H1 (cell line): ENCODE measurements at regions not wholly inside any gene's neighbourhood (a gene's known extent, or its start where the extent isn't known, plus 50 kb on each side); places are given as distances from the start of the nearest gene placed in this dataset.

Source experiments
- CTCF ChIA-PET: fragments of 300-600 bp; sonication (Branson Sonifier 250); formaldehyde crosslinking; loops from one replicate; lab custom pipeline; 2021; ENCODE audit not compliant: partially characterized antibody; lab: Charles Lee
- POLR2A ChIA-PET: fragments of 300-600 bp; sonication (Branson Sonifier 250); formaldehyde crosslinking; loops from one replicate; lab custom pipeline; 2021; ENCODE audit warnings: inconsistent platforms; ENCODE audit not compliant: partially characterized antibody; lab: Charles Lee
- DNase-seq, 2 experiments: peaks; one replicate each; pipeline versions ENCODE4 v3.0.0 to v3.0.0-alpha.2; 2010 to 2022; ENCODE audit warnings: low spot score in 2 of 2, low read depth in 1 of 2, mixed read lengths in 1 of 2
- FAIRE-seq: peaks from 2 replicates; lab custom pipeline; 2011; peaks lifted over from hg19 to GRCh38; lab: Jason Lieb, UNC
- H2AFZ ChIP-seq: 2 replicates; pipeline ENCODE4 v1.8.1; 2012; ENCODE audit warnings: low read length, inconsistent platforms
- H2AK5ac ChIP-seq: 2 replicates; pipeline ENCODE4 v1.6.1; 2013; ENCODE audit warnings: low read depth, low read length
- H2BK120ac ChIP-seq: replicated peaks from 2 replicates; pipeline ENCODE3; 2013; ENCODE audit warnings: low read depth, low read length, inconsistent platforms
- H2BK12ac ChIP-seq: 2 replicates; pipeline ENCODE4 v1.6.1; 2013; ENCODE audit warnings: low read depth, low read length
- H2BK15ac ChIP-seq: 2 replicates; pipeline ENCODE4 v1.6.1; 2013; ENCODE audit warnings: low read length
- H2BK20ac ChIP-seq: 2 replicates; pipeline ENCODE4 v1.6.1; 2013; ENCODE audit warnings: low read length
- H2BK5ac ChIP-seq: 2 replicates; pipeline ENCODE4 v1.6.1; 2013; ENCODE audit warnings: low read depth, low read length
- H3K14ac ChIP-seq: 2 replicates; pipeline ENCODE4 v1.6.1; 2013; ENCODE audit warnings: inconsistent platforms; ENCODE audit not compliant: insufficient read length
- H3K18ac ChIP-seq: 2 replicates; pipeline ENCODE4 v1.6.1; 2013; ENCODE audit warnings: low read length; ENCODE audit errors: extremely low read depth
- H3K23ac ChIP-seq: 2 replicates; pipeline ENCODE4 v1.6.1; 2013; ENCODE audit warnings: inconsistent platforms; ENCODE audit not compliant: insufficient read length
- H3K23me2 ChIP-seq: 2 replicates; pipeline ENCODE4 v1.6.1; 2013; ENCODE audit warnings: low read depth, low read length
- H3K27ac ChIP-seq: 2 replicates; pipeline ENCODE4 v1.6.1; 2011; ENCODE audit warnings: low read depth, low read length, inconsistent platforms
- H3K27me3 ChIP-seq, 4 experiments: replicated peaks in 1 of 4; 1 replicate in 1 of 4; 2 replicates in 3 of 4; pipeline versions ENCODE4 v1.6.1 to v1.8.1; 2011 to 2013; ENCODE audit warnings: low read length in 3 of 4, mild to moderate bottlenecking in 3 of 4, inconsistent platforms in 2 of 4, mixed read lengths in 2 of 4, moderate library complexity in 1 of 4; ENCODE audit not compliant: control insufficient read depth in 3 of 4, insufficient read depth in 3 of 4; ENCODE audit errors: extremely low read depth in 1 of 4
- H3K36me3 ChIP-seq, 4 experiments: 2 replicates each; pipeline versions ENCODE4 v1.6.1 to v1.8.1; 2011 to 2013; ENCODE audit warnings: mild to moderate bottlenecking in 4 of 4, low read length in 3 of 4, moderate library complexity in 2 of 4, control low read depth in 1 of 4, inconsistent platforms in 1 of 4; ENCODE audit not compliant: insufficient read depth in 4 of 4, control insufficient read depth in 2 of 4
- H3K4ac ChIP-seq: replicated peaks from 2 replicates; pipeline ENCODE3; 2013; ENCODE audit warnings: low read length, low read depth, mixed read lengths, inconsistent platforms; ENCODE audit not compliant: insufficient read length
- H3K4me1 ChIP-seq, 4 experiments: replicated peaks in 1 of 4; 1 replicate in 1 of 4; 2 replicates in 3 of 4; pipeline versions ENCODE4 v1.6.1 to v1.8.1; 2011 to 2013; ENCODE audit warnings: low read length in 3 of 4, inconsistent platforms in 2 of 4, mixed read lengths in 1 of 4; ENCODE audit not compliant: insufficient read depth in 4 of 4, control insufficient read depth in 3 of 4
- H3K4me2 ChIP-seq, 2 experiments: 2 replicates each; pipeline versions ENCODE4 v1.6.1 to v1.8.1; 2011 to 2013; ENCODE audit warnings: low read depth in 2 of 2, low read length in 2 of 2, control low read depth in 1 of 2, inconsistent platforms in 1 of 2, mild to moderate bottlenecking in 1 of 2; ENCODE audit not compliant: insufficient read depth in 1 of 2
- H3K4me3 ChIP-seq, 4 experiments: fragments of 200-600, 300-600 bp in 1 of 4; sonication (generic), shearing (Covaris generic), sonication (Bioruptor Twin) in 1 of 4; 2 replicates each; pipeline versions ENCODE4 v1.5.1 to v1.8.1; 2011 to 2016; ENCODE audit warnings: low read length in 4 of 4, low read depth in 3 of 4, control low read depth in 2 of 4, inconsistent platforms in 2 of 4, mild to moderate bottlenecking in 2 of 4, mixed read lengths in 1 of 4, moderate library complexity in 1 of 4; ENCODE audit not compliant: insufficient read depth in 2 of 4; ENCODE audit errors: extremely low read depth in 1 of 4
- H3K56ac ChIP-seq: replicated peaks from 2 replicates; pipeline ENCODE3; 2013; ENCODE audit warnings: low read depth, mild to moderate bottlenecking, mixed read lengths, low read length, inconsistent platforms; ENCODE audit not compliant: insufficient read length
- H3K79me1 ChIP-seq: 2 replicates; pipeline ENCODE4 v1.6.1; 2013; ENCODE audit warnings: low read depth, low read length, control low read depth
- H3K79me2 ChIP-seq, 2 experiments: 2 replicates each; pipeline versions ENCODE4 v1.6.1 to v1.8.1; 2012 to 2013; ENCODE audit warnings: low read length in 2 of 2, mild to moderate bottlenecking in 2 of 2, inconsistent platforms in 1 of 2; ENCODE audit not compliant: insufficient read depth in 2 of 2, control insufficient read depth in 1 of 2
- H3K9ac ChIP-seq, 4 experiments: replicated peaks in 1 of 4; 1 replicate in 1 of 4; 2 replicates in 3 of 4; pipeline versions ENCODE4 v1.6.1 to v1.8.1; 2011 to 2013; ENCODE audit warnings: low read depth in 3 of 4, low read length in 3 of 4, control low read depth in 2 of 4, mild to moderate bottlenecking in 2 of 4, moderate library complexity in 2 of 4, inconsistent platforms in 1 of 4; ENCODE audit errors: extremely low read depth in 1 of 4
- H3K9me3 ChIP-seq, 2 experiments: 2 replicates each; pipeline versions ENCODE4 v1.6.1 to v1.8.1; 2012 to 2013; ENCODE audit warnings: mild to moderate bottlenecking in 2 of 2, moderate library complexity in 2 of 2, control low read depth in 1 of 2, inconsistent platforms in 1 of 2, low read depth in 1 of 2, low read length in 1 of 2, mixed read lengths in 1 of 2; ENCODE audit not compliant: insufficient read depth in 2 of 2
- H4K20me1 ChIP-seq, 2 experiments: replicated peaks in 1 of 2; 2 replicates each; pipeline versions ENCODE3 to v1.8.1; 2011 to 2013; ENCODE audit warnings: inconsistent platforms in 2 of 2, low read length in 2 of 2, mild to moderate bottlenecking in 1 of 2; ENCODE audit not compliant: insufficient read depth in 2 of 2, control insufficient read depth in 1 of 2
- H4K5ac ChIP-seq: 2 replicates; pipeline ENCODE4 v1.6.1; 2013; ENCODE audit warnings: low read length, low read depth, mixed read lengths, inconsistent platforms; ENCODE audit not compliant: insufficient read length
- H4K8ac ChIP-seq: 2 replicates; pipeline ENCODE4 v1.8.0; 2013; ENCODE audit warnings: mild to moderate bottlenecking, moderate library complexity, low read length, inconsistent platforms; ENCODE audit not compliant: insufficient read depth; ENCODE audit errors: extremely low read depth
- H4K91ac ChIP-seq: replicated peaks from 2 replicates; pipeline ENCODE3; 2013; ENCODE audit warnings: low read length, mixed read lengths, inconsistent platforms; ENCODE audit not compliant: insufficient read length
- CBX5 ChIP-seq: fragments of 300-800, 300-1000 bp; sonication (generic); IDR thresholded peaks from 2 replicates; pipeline ENCODE4 v1.7.1; 2016; ENCODE audit warnings: antibody characterized with exemption, low read length, low read depth
- KDM4A ChIP-seq: IDR thresholded peaks from one replicate; pipeline ENCODE4 v1.7.1; 2012; ENCODE audit warnings: low read depth, mild to moderate bottlenecking, moderate library complexity, low read length, inconsistent platforms; ENCODE audit not compliant: severe bottlenecking
- PHF8 ChIP-seq: fragments of 200-600 bp; sonication (generic); conservative IDR thresholded peaks from 2 replicates; pipeline ENCODE4 v1.7.1; 2012; ENCODE audit warnings: low read depth, mild to moderate bottlenecking, inconsistent platforms, low read length, moderate library complexity
- POU5F1 ChIP-seq: IDR thresholded peaks from 2 replicates; pipeline ENCODE4 v1.6.1; 2011; ENCODE audit warnings: low read depth, mild to moderate bottlenecking, low read length, moderate library complexity
- WGBS, 2 experiments: shearing (Covaris generic) in 1 of 2; methylation state at CpG; one replicate each; pipeline versions ENCODE4 v1.1.6 to v1.1.7; 2013 to 2015; ENCODE audit warnings: low lambda C conversion rate in 2 of 2, mixed read lengths in 2 of 2, inconsistent platforms in 1 of 2, low coverage in 1 of 2, missing lambda C conversion rate in 1 of 2; ENCODE audit not compliant: insufficient replicate concordance in 2 of 2, insufficient coverage in 1 of 2, insufficient read length in 1 of 2; ENCODE audit errors: extremely low coverage in 1 of 2, missing lambda C conversion rate in 1 of 2; 5-methylcytosine and 5-hydroxymethylcytosine counted together
- TF ChIP-seq, protein P1 (sequence below): IDR thresholded peaks from 2 replicates; pipeline ENCODE4 v1.6.1; 2012; ENCODE audit warnings: low read length, inconsistent platforms

DNA sequence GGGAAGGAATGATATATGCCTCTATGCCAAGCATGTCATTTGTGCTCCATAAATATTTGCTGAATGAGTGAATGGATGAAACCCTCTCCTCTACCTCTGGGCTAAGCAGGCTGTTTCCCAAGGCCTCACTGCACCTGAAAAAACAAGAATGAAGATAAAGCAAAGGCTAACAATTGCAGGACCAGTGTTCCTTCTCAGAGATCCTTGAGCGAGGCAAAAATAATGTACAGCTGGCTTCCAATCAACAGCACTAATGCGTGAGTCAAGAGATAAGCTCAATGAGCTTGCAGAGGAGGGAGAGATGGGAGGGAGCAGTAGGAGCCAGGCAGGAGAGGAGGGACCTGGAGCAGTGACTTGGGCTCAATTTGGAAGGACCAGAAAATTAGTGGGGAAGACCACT, 144.5 kb upstream of the NFE2L3 start:
- Histone ChIP-seq H3K4me3 (no peak overlapping the region), H3K14ac (no peak overlapping the region), H2BK5ac (no peak overlapping the region), H2BK20ac (no peak overlapping the region), H2BK120ac (no peak overlapping the region), H4K8ac (no peak overlapping the region), H3K23ac (no peak overlapping the region), H3K27ac (no peak overlapping the region), H2BK15ac (no peak overlapping the region), H3K56ac (no peak overlapping the region), H4K20me1 (no peaks in the 10 kb centered on the region), H3K9me3 (peaks cover 20 to 26% of the 10 kb centered on the region in 2 experiments), H3K4me1 (no peaks in the 10 kb centered on the region), H3K27me3 (no peaks in the 10 kb centered on the region; a peak in 2 of 7 replicates), H2AFZ (no peak overlapping the region), H4K91ac (no peak overlapping the region), H3K4ac (no peak overlapping the region), H3K79me1 (no peaks in the 10 kb centered on the region), H4K5ac (no peak overlapping the region), H2BK12ac (no peak overlapping the region), H3K18ac (no peak overlapping the region), H3K4me2 (no peak overlapping the region), H3K23me2 (no peaks in the 10 kb centered on the region), H2AK5ac (no peak overlapping the region), H3K36me3 (peaks cover 0 to 4% (median 1%) of the 10 kb centered on the region in 4 experiments; a peak in 2 of 8 replicates), H3K9ac (no peak overlapping the region), H3K79me2 (no peaks in the 10 kb centered on the region)
- FAIRE-seq (no peak), DNase-seq (no peak)
- CTCF ChIA-PET, result no interaction called here
- POLR2A ChIA-PET, result interaction anchor here (0.6 kb wide), 1 partner anchor 15 kb away, joined by 4 read pairs; no protein-coding TSS in a partner anchor
- 100% methylated on average over 1 of the region's 2 CpGs; no CpG with 5 or more reads in 1 of the 2 experiments for WGBS, 2 experiments
- TF ChIP-seq KDM4A (no peak), CBX5 (no peak), POU5F1 (no peak), PHF8 (no peak)
- TF ChIP-seq, protein P1, sequence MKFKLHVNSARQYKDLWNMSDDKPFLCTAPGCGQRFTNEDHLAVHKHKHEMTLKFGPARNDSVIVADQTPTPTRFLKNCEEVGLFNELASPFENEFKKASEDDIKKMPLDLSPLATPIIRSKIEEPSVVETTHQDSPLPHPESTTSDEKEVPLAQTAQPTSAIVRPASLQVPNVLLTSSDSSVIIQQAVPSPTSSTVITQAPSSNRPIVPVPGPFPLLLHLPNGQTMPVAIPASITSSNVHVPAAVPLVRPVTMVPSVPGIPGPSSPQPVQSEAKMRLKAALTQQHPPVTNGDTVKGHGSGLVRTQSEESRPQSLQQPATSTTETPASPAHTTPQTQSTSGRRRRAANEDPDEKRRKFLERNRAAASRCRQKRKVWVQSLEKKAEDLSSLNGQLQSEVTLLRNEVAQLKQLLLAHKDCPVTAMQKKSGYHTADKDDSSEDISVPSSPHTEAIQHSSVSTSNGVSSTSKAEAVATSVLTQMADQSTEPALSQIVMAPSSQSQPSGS, result no peak
